IMR-90 (cell line): ENCODE measurements at regions not wholly inside any gene's neighbourhood (a gene's known extent, or its start where the extent isn't known, plus 50 kb on each side); places are given as distances from the start of the nearest gene placed in this dataset.

Source experiments
- ATAC-seq: fragments of 200-7000 bp; cut with Tn5 transposase; 2 replicates; pipeline ENCODE4 v1.9.1; 2020; ENCODE audit warnings: low read depth, mild to moderate bottlenecking, moderate library complexity
- BruUV-seq: library from RNA; stranded (reverse); fragments of 400-500 nt; replicated peaks from 2 replicates; lab custom pipeline; 2021; lab: Mats Ljungman, UMichigan
- CTCF ChIA-PET: fragments of 300-600 bp; formaldehyde crosslinking; extraction: SDS; loops from one replicate; lab custom pipeline; 2021; ENCODE audit warnings: antibody characterized with exemption; lab: Yijun Ruan, JAX
- POLR2A ChIA-PET: fragments of 300-600 bp; sonication (Branson Sonifier 250); formaldehyde crosslinking; loops from one replicate; lab custom pipeline; 2022; ENCODE audit warnings: antibody characterized with exemption; ENCODE audit not compliant: unreplicated experiment; lab: Charles Lee
- DNase-seq: peaks from one replicate; pipeline ENCODE4 v3.0.0; 2013
- H2AFZ ChIP-seq: replicated peaks from 2 replicates; pipeline ENCODE3; 2013; ENCODE audit warnings: low read length, mild to moderate bottlenecking; ENCODE audit not compliant: poor library complexity
- H2AK5ac ChIP-seq: 2 replicates; pipeline ENCODE4 v1.6.1; 2013; ENCODE audit warnings: low read depth, low read length, inconsistent platforms
- H2AK9ac ChIP-seq: replicated peaks from 2 replicates; pipeline ENCODE3; 2013; ENCODE audit warnings: mild to moderate bottlenecking, low read depth, low read length, moderate library complexity; ENCODE audit not compliant: poor library complexity
- H2BK120ac ChIP-seq: 2 replicates; pipeline ENCODE4 v1.6.1; 2013; ENCODE audit warnings: low read depth, low read length, inconsistent platforms
- H2BK15ac ChIP-seq: 3 replicates; pipeline ENCODE4 v1.6.1; 2013; ENCODE audit warnings: low read depth, low read length, inconsistent platforms
- H2BK20ac ChIP-seq: 2 replicates; pipeline ENCODE4 v1.6.1; 2013; ENCODE audit warnings: low read depth, mild to moderate bottlenecking, inconsistent platforms, low read length, moderate library complexity
- H2BK5ac ChIP-seq: 2 replicates; pipeline ENCODE4 v1.6.1; 2013; ENCODE audit warnings: mild to moderate bottlenecking, low read depth, low read length, inconsistent platforms; ENCODE audit not compliant: poor library complexity, severe bottlenecking
- H3K14ac ChIP-seq: replicated peaks from 2 replicates; pipeline ENCODE4 v1.6.1; 2013; ENCODE audit warnings: low read depth, low read length, inconsistent platforms
- H3K18ac ChIP-seq: 2 replicates; pipeline ENCODE4 v1.6.1; 2013; ENCODE audit warnings: low read depth, low read length, control low read depth
- H3K23ac ChIP-seq: 2 replicates; pipeline ENCODE4 v1.6.1; 2013; ENCODE audit warnings: low read depth, low read length, inconsistent platforms
- H3K27ac ChIP-seq: 2 replicates; pipeline ENCODE4 v1.5.1; 2013; ENCODE audit warnings: mild to moderate bottlenecking, control low read depth, low read length; ENCODE audit not compliant: insufficient read depth
- H3K27me3 ChIP-seq: 2 replicates; pipeline ENCODE4 v1.6.1; 2013; ENCODE audit warnings: low read length; ENCODE audit not compliant: control insufficient read depth, insufficient read depth
- H3K36me3 ChIP-seq: 2 replicates; pipeline ENCODE4 v1.6.1; 2013; ENCODE audit warnings: low read length, mixed read lengths; ENCODE audit not compliant: control insufficient read depth, insufficient read depth
- H3K4ac ChIP-seq: 2 replicates; pipeline ENCODE4 v1.6.1; 2013; ENCODE audit warnings: low read depth, low read length, inconsistent platforms
- H3K4me1 ChIP-seq: 2 replicates; pipeline ENCODE4 v1.6.1; 2013; ENCODE audit warnings: low read length, mixed read lengths; ENCODE audit not compliant: control insufficient read depth, insufficient read depth
- H3K4me2 ChIP-seq: 2 replicates; pipeline ENCODE4 v1.6.1; 2013; ENCODE audit warnings: low read depth, mild to moderate bottlenecking, control low read depth, low read length, moderate library complexity
- H3K4me3 ChIP-seq: 2 replicates; pipeline ENCODE4 v1.5.1; 2013; ENCODE audit warnings: low read depth, mild to moderate bottlenecking, control low read depth, low read length, moderate library complexity; ENCODE audit not compliant: insufficient read depth
- H3K56ac ChIP-seq: 2 replicates; pipeline ENCODE4 v1.6.1; 2013; ENCODE audit warnings: low read length, inconsistent platforms; ENCODE audit not compliant: insufficient read depth; ENCODE audit errors: extremely low read depth
- H3K79me1 ChIP-seq, 2 experiments: 2 replicates each; pipeline ENCODE4 v1.6.1; 2013; ENCODE audit warnings: low read length in 2 of 2, inconsistent platforms in 1 of 2, low read depth in 1 of 2
- H3K9ac ChIP-seq: 2 replicates; pipeline ENCODE4 v1.6.1; 2013; ENCODE audit warnings: low read depth, low read length, control low read depth
- H3K9me1 ChIP-seq: 2 replicates; pipeline ENCODE4 v1.6.1; 2013; ENCODE audit warnings: low read length, inconsistent platforms; ENCODE audit not compliant: insufficient read depth
- H3K9me3 ChIP-seq: 2 replicates; pipeline ENCODE4 v1.6.1; 2013; ENCODE audit warnings: low read length; ENCODE audit not compliant: control insufficient read depth, insufficient read depth
- H4K20me1 ChIP-seq: 2 replicates; pipeline ENCODE4 v1.6.1; 2013; ENCODE audit warnings: low read length, inconsistent platforms; ENCODE audit not compliant: insufficient read depth
- H4K5ac ChIP-seq: 2 replicates; pipeline ENCODE4 v1.6.1; 2013; ENCODE audit warnings: mild to moderate bottlenecking, low read depth, low read length, control low read depth
- H4K8ac ChIP-seq, 2 experiments: 2 replicates each; pipeline ENCODE4 v1.6.1; 2013; ENCODE audit warnings: low read depth in 2 of 2, low read length in 2 of 2, control low read depth in 1 of 2, inconsistent platforms in 1 of 2
- H4K91ac ChIP-seq: 2 replicates; pipeline ENCODE4 v1.6.1; 2013; ENCODE audit warnings: low read depth, low read length, inconsistent platforms; ENCODE audit not compliant: insufficient read depth
- BHLHE40 ChIP-seq: fragments of 150-350 bp; IDR thresholded peaks from 2 replicates; pipeline ENCODE4 v1.6.1; 2016; ENCODE audit warnings: mild to moderate bottlenecking, low read depth, low read length
- CEBPB ChIP-seq: IDR thresholded peaks from 2 replicates; pipeline ENCODE4 v1.6.1; 2012; ENCODE audit warnings: low read depth, low read length, improper control_type of control experiment
- CHD1 ChIP-seq: IDR thresholded peaks from 2 replicates; pipeline ENCODE4 v1.6.1; 2012; ENCODE audit warnings: low read depth, low read length, improper control_type of control experiment
- CTCF ChIP-seq: conservative IDR thresholded peaks from 2 replicates; pipeline ENCODE4 v1.5.1; 2012; ENCODE audit warnings: mild to moderate bottlenecking, low read depth, low read length, improper control_type of control experiment
- ELK1 ChIP-seq: fragments of 150-350 bp; IDR thresholded peaks from 2 replicates; pipeline ENCODE4 v1.6.1; 2016; ENCODE audit warnings: low read depth, mild to moderate bottlenecking, low read length, moderate library complexity, borderline replicate concordance
- FOS ChIP-seq: fragments of 150-350 bp; IDR thresholded peaks from 2 replicates; pipeline ENCODE4 v1.6.1; 2016; ENCODE audit warnings: low read depth, low read length
- MAFK ChIP-seq: IDR thresholded peaks from 2 replicates; pipeline ENCODE4 v1.6.1; 2012; ENCODE audit warnings: low read depth, low read length, improper control_type of control experiment
- MAZ ChIP-seq: IDR thresholded peaks from 2 replicates; pipeline ENCODE4 v1.6.1; 2012; ENCODE audit warnings: low read depth, mild to moderate bottlenecking, low read length, improper control_type of control experiment, moderate library complexity, borderline replicate concordance
- MXI1 ChIP-seq: IDR thresholded peaks from 2 replicates; pipeline ENCODE4 v1.6.1; 2012; ENCODE audit warnings: low read depth, mild to moderate bottlenecking, low read length, moderate library complexity, borderline replicate concordance
- NFE2L2 ChIP-seq: fragments of 150-350 bp; IDR thresholded peaks from 2 replicates; pipeline ENCODE4 v1.6.1; 2016; ENCODE audit warnings: low read depth, mild to moderate bottlenecking, low read length
- POLR2A ChIP-seq: IDR thresholded peaks from 2 replicates; pipeline ENCODE4 v1.6.1; 2012; ENCODE audit warnings: mild to moderate bottlenecking, low read depth, low read length
- RAD21 ChIP-seq: IDR thresholded peaks from 2 replicates; pipeline ENCODE4 v1.6.1; 2012; ENCODE audit warnings: low read length, improper control_type of control experiment
- RCOR1 ChIP-seq: IDR thresholded peaks from 2 replicates; pipeline ENCODE4 v1.6.1; 2012; ENCODE audit warnings: mild to moderate bottlenecking, low read length, improper control_type of control experiment; ENCODE audit not compliant: insufficient replicate concordance
- RFX5 ChIP-seq: IDR thresholded peaks from 2 replicates; pipeline ENCODE4 v1.8.0; 2012; ENCODE audit warnings: low read depth, mild to moderate bottlenecking, low read length, moderate library complexity
- SMC3 ChIP-seq: fragments of 150-350 bp; IDR thresholded peaks from 2 replicates; pipeline ENCODE4 v1.6.1; 2016; ENCODE audit warnings: low read depth, mild to moderate bottlenecking, antibody characterized with exemption, low read length, moderate library complexity
- USF2 ChIP-seq: fragments of 150-350 bp; IDR thresholded peaks from 2 replicates; pipeline ENCODE4 v1.6.1; 2017; ENCODE audit warnings: mild to moderate bottlenecking, antibody characterized with exemption, low read length, low read depth
- WGBS, 2 experiments: methylation state at CpG; one replicate each; pipeline versions ENCODE4 v1.1.5 to v1.1.7; 2013; ENCODE audit warnings: missing lambda C conversion rate in 2 of 2; ENCODE audit not compliant: insufficient read length in 1 of 2; ENCODE audit errors: extremely low coverage in 2 of 2; 5-methylcytosine and 5-hydroxymethylcytosine counted together
- dilution Hi-C: fragments of 300-500 bp; cut with HindIII; formaldehyde crosslinking; loops from one replicate; pipeline ENCODE4 v1.14.3; 2018; ENCODE audit warnings: low sequenced_read_pairs; ENCODE audit not compliant: unreplicated experiment
- in situ Hi-C: fragments of 300-500 bp; cut with MboI; formaldehyde crosslinking; loops from 3 replicates; pipeline ENCODE4 v1.14.3; 2019; ENCODE audit warnings: low sequenced_read_pairs, inconsistent platforms, mixed read lengths
- intact Hi-C: fragments of 100-400 bp; cut with micrococcal nuclease; formaldehyde crosslinking; loops from 2 replicates; pipeline ENCODE4 v1.10.0; 2022

GRCh38 chr2:6441800-6442199, 423.9 kb downstream of the CMPK2 start:
- Histone ChIP-seq H3K18ac (no peak overlapping the region), H3K23ac (no peak overlapping the region), H4K8ac (no peak overlapping the region), H3K4ac (no peak overlapping the region), H3K79me1 (no peaks in the 10 kb centered on the region), H3K4me2 (no peak overlapping the region), H4K5ac (no peak overlapping the region), H4K20me1 (no peaks in the 10 kb centered on the region), H3K9me3 (no peaks in the 10 kb centered on the region), H3K56ac (no peak overlapping the region), H2AK5ac (no peak overlapping the region), H2BK5ac (no peak overlapping the region), H2AK9ac (no peak overlapping the region), H3K9me1 (no peaks in the 10 kb centered on the region), H2BK20ac (no peak overlapping the region), H3K27ac (no peak overlapping the region), H3K36me3 (no peaks in the 10 kb centered on the region), H3K27me3 (no peaks in the 10 kb centered on the region), H2BK15ac (no peak overlapping the region), H3K14ac (no peak overlapping the region), H2AFZ (no peak overlapping the region), H2BK120ac (no peak overlapping the region), H4K91ac (no peak overlapping the region), H3K9ac (no peak overlapping the region), H3K4me1 (no peaks in the 10 kb centered on the region; the same call in 1 of the 2 replicates), H3K4me3 (no peak overlapping the region)
- TF ChIP-seq MAFK (no peak), NFE2L2 (no peak), POLR2A (no peak), ELK1 (no peak), FOS (no peak), CEBPB (no peak), RAD21 (no peak), BHLHE40 (no peak), SMC3 (no peak), CHD1 (no peak), RCOR1 (no peak), RFX5 (no peak), CTCF (no peak), MXI1 (no peak), USF2 (no peak), MAZ (no peak)
- ATAC-seq = peak; percentile 49
- dilution Hi-C loops (no loop called here), in situ Hi-C loops (no loop called here), intact Hi-C loops (no loop called here)
- peak; percentile 23 for DNase-seq
- BruUV-seq = no TSS peak
- CTCF ChIA-PET = no interaction called here
- no CpG with 5 or more reads among the region's 2 CpGs for WGBS, 2 experiments
- POLR2A ChIA-PET = no interaction called here
